A673 (cell line): ENCODE measurements at regions not wholly inside any gene's neighbourhood (a gene's known extent, or its start where the extent isn't known, plus 50 kb on each side); places are given as distances from the start of the nearest gene placed in this dataset.

Source experiments
- BruUV-seq: library from RNA; stranded (reverse); fragments of 400-500 nt; replicated peaks from 2 replicates; lab custom pipeline; 2021; lab: Mats Ljungman, UMichigan
- CTCF ChIA-PET: fragments of 300-600 bp; sonication (Branson Sonifier 250); formaldehyde crosslinking; loops from one replicate; lab custom pipeline; 2022; ENCODE audit warnings: antibody characterized with exemption; lab: Charles Lee
- POLR2A ChIA-PET: fragments of 300-600 bp; sonication (Branson Sonifier 250); formaldehyde crosslinking; loops from one replicate; lab custom pipeline; 2022; ENCODE audit warnings: antibody characterized with exemption; ENCODE audit not compliant: low non-redundant PET; lab: Charles Lee
- DNase-seq: peaks from one replicate; pipeline ENCODE4 v3.0.0-alpha.2; 2015; ENCODE audit warnings: low spot score
- H3K27ac ChIP-seq: fragments of 200-600 bp; sonication (generic); 2 replicates; pipeline ENCODE4 v1.5.1; 2016; ENCODE audit warnings: mixed run types, low read depth, mild to moderate bottlenecking, mixed read lengths, antibody characterized with exemption, low read length; ENCODE audit not compliant: poor library complexity, severe bottlenecking
- H3K27me3 ChIP-seq: fragments of 200-600 bp; sonication (generic); replicated peaks from 2 replicates; pipeline ENCODE4 v1.6.1; 2017; ENCODE audit warnings: mixed run types, low read depth, mild to moderate bottlenecking, mixed read lengths, antibody characterized with exemption, low read length; ENCODE audit not compliant: insufficient read depth, poor library complexity
- H3K36me3 ChIP-seq: fragments of 200-600 bp; sonication (generic); 2 replicates; pipeline ENCODE4 v1.6.1; 2016; ENCODE audit warnings: mixed run types, mild to moderate bottlenecking, mixed read lengths, antibody characterized with exemption, low read length; ENCODE audit not compliant: insufficient read depth, poor library complexity, severe bottlenecking
- H3K4me1 ChIP-seq: fragments of 200-600 bp; sonication (generic); 2 replicates; pipeline ENCODE4 v1.6.1; 2017; ENCODE audit warnings: mixed run types, mild to moderate bottlenecking, mixed read lengths, antibody characterized with exemption, low read length; ENCODE audit not compliant: insufficient read depth, poor library complexity, severe bottlenecking
- H3K4me3 ChIP-seq: fragments of 200-600 bp; sonication (generic); 2 replicates; pipeline ENCODE4 v1.5.1; 2016; ENCODE audit warnings: low read depth, mixed run types, mild to moderate bottlenecking, mixed read lengths, low read length; ENCODE audit not compliant: poor library complexity, severe bottlenecking
- H3K9me3 ChIP-seq: fragments of 200-600 bp; sonication (generic); 2 replicates; pipeline ENCODE4 v1.6.1; 2016; ENCODE audit warnings: mixed run types, low read depth, mild to moderate bottlenecking, mixed read lengths, antibody characterized with exemption, low read length; ENCODE audit not compliant: poor library complexity, severe bottlenecking
- CTCF ChIP-seq: fragments of 300-800, 200-600 bp; sonication (generic); conservative IDR thresholded peaks from 2 replicates; pipeline ENCODE4 v1.5.1; 2017; ENCODE audit warnings: low read depth, mild to moderate bottlenecking, antibody characterized with exemption, low read length, moderate library complexity, mixed read lengths
- EZH2 ChIP-seq: fragments of 200-600 bp; sonication (generic); IDR thresholded peaks from 2 replicates; pipeline ENCODE4 v1.6.1; 2017; ENCODE audit warnings: borderline replicate concordance, low read depth, mild to moderate bottlenecking, mixed read lengths, antibody characterized with exemption, low read length; ENCODE audit not compliant: poor library complexity, severe bottlenecking
- intact Hi-C: fragments of 100-400 bp; cut with micrococcal nuclease; formaldehyde crosslinking; loops from one replicate; pipeline ENCODE4 v1.10.0; 2022; ENCODE audit not compliant: unreplicated experiment

GRCh38 chr14:94677747-94678146 is 65.6 kb downstream of the SERPINA3 start:
- POLR2A ChIA-PET = no interaction called here
- BruUV-seq = no TSS peak
- Histone ChIP-seq H3K36me3 (no peaks in the 10 kb centered on the region), H3K9me3 (no peaks in the 10 kb centered on the region), H3K4me1 (no peaks in the 10 kb centered on the region), H3K27ac (no peak overlapping the region), H3K4me3 (no peak overlapping the region), H3K27me3 (no peaks in the 10 kb centered on the region)
- no peak for TF ChIP-seq CTCF
- no peak for TF ChIP-seq EZH2
- DNase-seq = no peak
- CTCF ChIA-PET = no interaction called here
- intact Hi-C loops = no loop called here

GRCh38 chr14:94677213-94677612 is 65.0 kb downstream of the SERPINA3 start:
- no TSS peak for BruUV-seq
- Histone ChIP-seq H3K27me3 (no peaks in the 10 kb centered on the region), H3K4me1 (no peaks in the 10 kb centered on the region), H3K27ac (no peak overlapping the region), H3K9me3 (no peaks in the 10 kb centered on the region), H3K4me3 (no peak overlapping the region), H3K36me3 (no peaks in the 10 kb centered on the region)
- no peak for TF ChIP-seq EZH2
- no peak for TF ChIP-seq CTCF
- ChIA-PET POLR2A (no interaction called here), CTCF (no interaction called here)
- intact Hi-C loops = no loop called here
- DNase-seq = no peak

- TF ChIP-seq EZH2 (no peak), CTCF (no peak)
- Histone ChIP-seq H3K4me1 (no peaks in the 10 kb centered on the region), H3K27me3 (no peaks in the 10 kb centered on the region), H3K36me3 (no peaks in the 10 kb centered on the region), H3K9me3 (no peaks in the 10 kb centered on the region), H3K4me3 (no peak overlapping the region), H3K27ac (no peak overlapping the region)
- CTCF ChIA-PET = no interaction called here
- POLR2A ChIA-PET = no interaction called here
- BruUV-seq = no TSS peak
- intact Hi-C loops = no loop called here
- DNase-seq = no peak
Measured at GRCh38 chr14:94676495-94677185, 64.4 kb downstream of the SERPINA3 start.
